ENCODE measurements at regions not wholly inside any gene's neighbourhood (a gene's known extent, or its start where the extent isn't known, plus 50 kb on each side); places are given as distances from the start of the nearest gene placed in this dataset.

DNA sequence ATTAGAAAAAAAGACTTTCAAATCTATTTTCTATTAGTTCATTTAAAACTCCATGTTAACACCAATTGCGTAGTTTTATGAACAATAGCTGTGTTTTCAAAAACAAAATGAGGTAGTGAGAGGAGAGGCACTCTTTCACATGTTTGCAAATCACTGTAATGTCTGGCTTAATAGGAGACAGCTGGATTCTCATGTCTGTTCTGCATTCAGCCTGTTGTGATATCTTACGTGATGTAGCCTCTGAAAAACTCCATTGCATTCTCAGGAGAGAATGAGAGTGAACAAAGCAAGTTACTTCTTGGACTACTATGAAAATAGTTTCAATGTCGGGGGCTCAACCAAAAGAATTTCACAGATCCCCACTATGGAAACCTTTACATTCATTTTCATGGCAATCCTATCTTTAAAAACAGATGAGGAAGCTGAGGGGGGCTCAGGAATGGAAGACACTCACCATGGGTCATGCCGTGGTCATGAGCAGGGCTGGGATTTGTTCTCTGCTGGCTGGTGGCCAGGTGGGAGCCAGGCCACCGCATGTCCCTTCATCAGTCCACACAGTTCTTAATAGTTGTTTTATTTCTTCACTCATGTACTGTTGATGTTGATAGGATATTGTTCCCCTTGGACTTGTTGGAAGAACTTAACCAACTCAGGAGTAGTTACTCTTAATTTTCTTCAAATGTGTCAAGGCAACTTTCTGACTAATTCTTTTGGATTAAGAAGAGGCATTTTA lies 346.2 kb upstream of the FAR2 start:
- intact Hi-C loops (cut with micrococcal nuclease; ENCODE audit: unreplicated experiment): no loop called here
- Histone ChIP-seq H3K4me3 (ENCODE audit: low read depth, low read length, poor library complexity, severe bottlenecking) (no peak overlapping the region), H3K27ac (ENCODE audit: low read depth, low read length, poor library complexity, severe bottlenecking) (no peak overlapping the region), H3K27me3 (replicated peaks; ENCODE audit: insufficient read depth, low read depth, low read length, poor library complexity) (no peaks in the 10 kb centered on the region), H3K9me3 (ENCODE audit: low read depth, low read length, poor library complexity, severe bottlenecking) (no peaks in the 10 kb centered on the region), H3K36me3 (ENCODE audit: insufficient read depth, low read length, poor library complexity, severe bottlenecking) (no peaks in the 10 kb centered on the region), H3K4me1 (ENCODE audit: insufficient read depth, low read length, poor library complexity, severe bottlenecking) (no peaks in the 10 kb centered on the region)
- CTCF ChIA-PET: no interaction called here
- no TSS peak for BruUV-seq (replicated peaks)
- no peak for TF ChIP-seq CTCF (conservative IDR thresholded peaks at IDR 0.05; ENCODE audit: low read depth, low read length)
- no peak for TF ChIP-seq EZH2 (IDR thresholded peaks at IDR 0.05; ENCODE audit: borderline replicate concordance, low read depth, low read length, poor library complexity, severe bottlenecking)
- POLR2A ChIA-PET (ENCODE audit: low non-redundant PET): no interaction called here
- no peak for DNase-seq (ENCODE audit: low spot score)

DNA sequence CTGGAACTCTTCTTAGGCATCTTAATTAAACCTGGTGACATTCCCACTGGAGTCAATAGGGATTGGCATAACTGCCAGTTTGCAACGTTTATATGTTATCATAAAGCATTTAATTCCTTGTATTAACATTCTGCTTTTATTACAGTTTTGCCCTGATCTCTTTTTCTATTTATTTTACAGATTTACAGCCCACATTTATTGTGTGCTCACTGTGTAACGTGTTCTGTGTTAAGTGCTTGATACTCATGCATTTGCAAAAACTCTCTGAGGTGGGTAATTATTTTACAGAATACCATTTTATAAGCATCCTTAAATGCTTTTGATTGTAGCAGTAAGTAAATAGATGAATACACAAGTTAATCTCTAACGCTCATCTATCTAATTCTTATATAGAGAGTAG lies 341.5 kb upstream of the FAR2 start:
- Histone ChIP-seq H3K36me3 (ENCODE audit: insufficient read depth, low read length, poor library complexity, severe bottlenecking) (no peaks in the 10 kb centered on the region), H3K4me1 (ENCODE audit: insufficient read depth, low read length, poor library complexity, severe bottlenecking) (no peaks in the 10 kb centered on the region), H3K4me3 (ENCODE audit: low read depth, low read length, poor library complexity, severe bottlenecking) (no peak overlapping the region), H3K9me3 (ENCODE audit: low read depth, low read length, poor library complexity, severe bottlenecking) (no peaks in the 10 kb centered on the region), H3K27me3 (replicated peaks; ENCODE audit: insufficient read depth, low read depth, low read length, poor library complexity) (no peaks in the 10 kb centered on the region), H3K27ac (ENCODE audit: low read depth, low read length, poor library complexity, severe bottlenecking) (no peak overlapping the region)
- TF ChIP-seq EZH2 (IDR thresholded peaks at IDR 0.05; ENCODE audit: borderline replicate concordance, low read depth, low read length, poor library complexity, severe bottlenecking): no peak
- TF ChIP-seq CTCF (conservative IDR thresholded peaks at IDR 0.05; ENCODE audit: low read depth, low read length): no peak
- ChIA-PET CTCF (no interaction called here), POLR2A (ENCODE audit: low non-redundant PET) (no interaction called here)
- BruUV-seq (replicated peaks): no TSS peak
- DNase-seq (ENCODE audit: low spot score): no peak
- intact Hi-C loops (cut with micrococcal nuclease; ENCODE audit: unreplicated experiment): no loop called here

DNA sequence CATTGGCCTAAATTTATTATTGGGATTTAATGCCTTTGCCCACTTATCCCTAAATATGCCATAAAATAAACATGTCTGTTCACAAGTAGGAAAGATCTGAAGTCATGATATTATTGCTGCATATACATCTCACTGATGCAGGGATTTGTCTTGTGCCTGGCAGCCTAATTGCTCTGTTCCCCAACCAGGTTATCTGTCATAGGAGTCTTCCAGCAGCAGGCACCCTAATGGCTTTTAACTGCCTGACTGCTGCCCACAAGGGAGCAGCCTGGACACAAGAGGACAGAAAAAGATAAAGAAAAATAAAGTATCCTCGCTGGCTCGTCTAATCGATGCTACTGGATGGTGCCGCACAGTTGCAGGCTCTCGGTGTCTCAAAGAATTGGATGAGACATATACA lies 337.6 kb upstream of the FAR2 start:
- no peak overlapping the region for H3K27ac ChIP-seq (ENCODE audit: low read depth, low read length, poor library complexity, severe bottlenecking)
- no peak for DNase-seq (ENCODE audit: low spot score)
- intact Hi-C loops (cut with micrococcal nuclease; ENCODE audit: unreplicated experiment): no loop called here
- H3K9me3 ChIP-seq (ENCODE audit: low read depth, low read length, poor library complexity, severe bottlenecking): no peaks in the 10 kb centered on the region
- CTCF ChIA-PET: no interaction called here
- H3K4me1 ChIP-seq (ENCODE audit: insufficient read depth, low read length, poor library complexity, severe bottlenecking): no peaks in the 10 kb centered on the region
- no peak overlapping the region for H3K4me3 ChIP-seq (ENCODE audit: low read depth, low read length, poor library complexity, severe bottlenecking)
- POLR2A ChIA-PET (ENCODE audit: low non-redundant PET): no interaction called here
- TF ChIP-seq CTCF (conservative IDR thresholded peaks at IDR 0.05; ENCODE audit: low read depth, low read length): no peak
- no peak for TF ChIP-seq EZH2 (IDR thresholded peaks at IDR 0.05; ENCODE audit: borderline replicate concordance, low read depth, low read length, poor library complexity, severe bottlenecking)
- H3K36me3 ChIP-seq (ENCODE audit: insufficient read depth, low read length, poor library complexity, severe bottlenecking): no peaks in the 10 kb centered on the region
- BruUV-seq (replicated peaks): no TSS peak
- no peaks in the 10 kb centered on the region for H3K27me3 ChIP-seq (replicated peaks; ENCODE audit: insufficient read depth, low read depth, low read length, poor library complexity)
